Right atrium auricular region (tissue), 2 donors: ENCODE measurements at regions not wholly inside any gene's neighbourhood (a gene's known extent, or its start where the extent isn't known, plus 50 kb on each side); places are given as distances from the start of the nearest gene placed in this dataset.

ENCODE experiments used
- DNase-seq: peaks from one replicate; pipeline ENCODE4 v3.0.0-alpha.2; 2019; ENCODE audit warnings: low spot score
- H3K27ac ChIP-seq, 2 donors: fragments of 200-600 bp; sonication (generic); 1 replicate in 1 of 2; 2 replicates in 1 of 2; pipeline ENCODE4 v1.5.1; 2016 to 2019
- H3K27me3 ChIP-seq, 2 donors: fragments of 200-600 bp; sonication (generic); one replicate each; pipeline versions ENCODE4 v1.5.1 to v1.6.0; 2017 to 2019
- H3K36me3 ChIP-seq: fragments of 200-600 bp; sonication (generic); one replicate; pipeline ENCODE4 v1.5.1; 2016
- H3K4me1 ChIP-seq, 2 donors: fragments of 200-600 bp; sonication (generic); one replicate each; pipeline versions ENCODE4 v1.5.1 to v1.6.0; 2017 to 2019
- H3K4me3 ChIP-seq, 2 donors: fragments of 200-600 bp; sonication (generic); 1 replicate in 1 of 2; 2 replicates in 1 of 2; pipeline ENCODE4 v1.5.1; 2017 to 2019; ENCODE audit warnings: mild to moderate bottlenecking in 1 of 2, moderate library complexity in 1 of 2
- H3K9me3 ChIP-seq, 2 donors: fragments of 200-600 bp; sonication (generic); one replicate each; pipeline ENCODE4 v1.5.1; 2019
- TF ChIP-seq, protein P1 (sequence below), 2 donors: fragments of 200-600 bp; sonication (generic); IDR thresholded peaks; one replicate each; pipeline ENCODE4 v1.5.1; 2019; ENCODE audit warnings: antibody characterized with exemption in 2 of 2

DNA sequence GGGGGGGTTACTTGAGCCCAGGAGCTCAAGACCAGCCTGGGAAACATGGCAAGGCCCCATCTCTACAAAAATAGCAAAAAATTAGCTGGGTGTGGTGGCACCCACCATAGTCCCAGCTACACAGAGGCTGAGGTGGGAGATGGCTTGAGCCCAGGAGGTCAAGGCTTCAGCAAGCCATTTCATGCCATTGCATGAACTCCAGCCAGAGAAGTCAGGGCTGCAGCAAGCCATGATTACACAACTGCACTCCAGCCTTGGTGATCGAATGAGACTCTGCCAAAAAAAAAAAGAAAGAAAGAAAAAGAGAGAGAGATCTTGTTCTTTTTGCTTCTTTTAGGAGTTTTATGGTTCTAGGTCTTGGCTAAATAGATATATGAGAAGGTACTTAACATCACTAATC lies 200.2 kb upstream of the PHYHIPL start:
- Histone ChIP-seq H3K27me3 (no peaks in the 10 kb centered on the region), H3K4me1 (no peaks in the 10 kb centered on the region), H3K9me3 (no peaks in the 10 kb centered on the region), H3K4me3 (no peak overlapping the region), H3K27ac (no peak overlapping the region), H3K36me3 (no peaks in the 10 kb centered on the region)
- DNase-seq, result no peak
- TF ChIP-seq, protein P1, sequence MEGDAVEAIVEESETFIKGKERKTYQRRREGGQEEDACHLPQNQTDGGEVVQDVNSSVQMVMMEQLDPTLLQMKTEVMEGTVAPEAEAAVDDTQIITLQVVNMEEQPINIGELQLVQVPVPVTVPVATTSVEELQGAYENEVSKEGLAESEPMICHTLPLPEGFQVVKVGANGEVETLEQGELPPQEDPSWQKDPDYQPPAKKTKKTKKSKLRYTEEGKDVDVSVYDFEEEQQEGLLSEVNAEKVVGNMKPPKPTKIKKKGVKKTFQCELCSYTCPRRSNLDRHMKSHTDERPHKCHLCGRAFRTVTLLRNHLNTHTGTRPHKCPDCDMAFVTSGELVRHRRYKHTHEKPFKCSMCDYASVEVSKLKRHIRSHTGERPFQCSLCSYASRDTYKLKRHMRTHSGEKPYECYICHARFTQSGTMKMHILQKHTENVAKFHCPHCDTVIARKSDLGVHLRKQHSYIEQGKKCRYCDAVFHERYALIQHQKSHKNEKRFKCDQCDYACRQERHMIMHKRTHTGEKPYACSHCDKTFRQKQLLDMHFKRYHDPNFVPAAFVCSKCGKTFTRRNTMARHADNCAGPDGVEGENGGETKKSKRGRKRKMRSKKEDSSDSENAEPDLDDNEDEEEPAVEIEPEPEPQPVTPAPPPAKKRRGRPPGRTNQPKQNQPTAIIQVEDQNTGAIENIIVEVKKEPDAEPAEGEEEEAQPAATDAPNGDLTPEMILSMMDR (IDR thresholded peaks at IDR 0.05), result no peak

DNA sequence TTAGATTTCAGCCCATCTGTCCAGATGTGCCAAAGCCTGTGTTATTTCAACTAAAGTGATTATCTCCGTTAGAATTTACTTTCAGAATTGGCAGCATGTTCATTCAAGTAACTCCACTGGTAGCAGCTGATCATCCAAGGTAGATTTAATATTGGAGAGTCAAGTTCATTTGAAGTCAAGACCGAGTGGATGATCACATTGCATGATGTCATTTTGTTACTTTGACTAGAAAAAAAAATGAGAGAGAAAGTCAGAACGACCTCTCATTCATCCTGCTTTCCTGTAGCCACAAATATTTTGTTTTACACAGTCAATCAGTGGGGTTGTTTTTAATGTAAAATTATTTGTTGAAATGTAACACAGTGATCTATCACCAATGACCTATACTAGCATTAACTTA lies 196.7 kb upstream of the PHYHIPL start:
- Histone ChIP-seq H3K9me3 (no peaks in the 10 kb centered on the region), H3K36me3 (no peaks in the 10 kb centered on the region)
- TF ChIP-seq, protein P1 (IDR thresholded peaks at IDR 0.05), result no peak

DNA sequence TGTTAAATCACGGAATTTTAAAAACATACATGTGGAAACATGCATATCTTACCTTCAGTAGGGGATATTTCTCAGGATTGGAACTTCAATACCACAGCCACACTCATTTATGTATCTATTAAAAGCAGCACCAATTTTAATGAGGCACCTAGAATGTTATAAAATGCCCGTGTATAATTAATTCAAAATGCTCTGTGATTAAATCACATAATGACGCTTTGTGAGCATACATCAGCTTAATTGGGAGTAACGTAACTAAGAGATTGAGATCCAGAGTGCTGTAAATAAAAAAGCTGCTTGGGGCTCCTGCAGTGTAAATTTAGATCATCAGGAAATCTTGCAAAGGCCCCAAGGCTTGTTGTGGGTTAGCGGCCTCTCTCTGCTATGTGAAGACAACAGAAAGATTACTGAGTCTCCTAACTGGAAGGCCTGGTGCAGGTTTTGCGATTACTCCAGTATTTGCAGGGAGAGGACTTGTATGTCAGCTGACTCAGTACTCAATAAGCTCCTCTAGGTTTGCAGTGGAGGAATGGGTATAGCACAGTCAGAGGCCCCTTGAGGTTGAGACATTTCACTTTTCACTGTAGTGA lies 195.5 kb upstream of the PHYHIPL start:
- no peaks in the 10 kb centered on the region for H3K4me1 ChIP-seq
- DNase-seq, result no peak
- H3K27me3 ChIP-seq, result no peaks in the 10 kb centered on the region
- no peaks in the 10 kb centered on the region for H3K9me3 ChIP-seq
- H3K4me3 ChIP-seq, result no peak overlapping the region
- H3K36me3 ChIP-seq, result no peaks in the 10 kb centered on the region
- H3K27ac ChIP-seq, result no peak overlapping the region
- TF ChIP-seq, protein P1 (IDR thresholded peaks at IDR 0.05), result no peak

More for the DNA sequence above, 196.7 kb upstream of the PHYHIPL start:
- H3K4me3 ChIP-seq, result no peak overlapping the region
- DNase-seq, result no peak
- no peak overlapping the region for H3K27ac ChIP-seq
- H3K27me3 ChIP-seq, result no peaks in the 10 kb centered on the region
- H3K4me1 ChIP-seq, result no peaks in the 10 kb centered on the region

DNA sequence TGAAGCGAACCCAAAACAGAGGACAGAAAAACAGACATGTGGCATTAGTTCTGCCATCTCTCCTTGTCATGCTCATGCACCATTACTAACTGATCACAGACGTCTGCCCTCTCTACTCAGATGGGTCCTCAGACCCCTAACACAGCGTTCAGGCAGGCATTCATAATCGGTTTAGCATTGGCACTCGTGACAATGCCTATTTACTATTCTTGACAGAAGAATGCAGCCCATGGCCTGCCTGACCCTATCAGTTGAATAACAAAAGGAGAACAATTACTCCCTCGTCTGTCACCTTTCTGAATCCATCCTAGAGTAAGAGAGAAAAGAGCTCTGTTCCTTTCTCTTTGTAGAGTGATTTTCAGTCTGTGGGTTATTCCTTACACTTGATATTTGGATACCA lies 194.6 kb upstream of the PHYHIPL start:
- no peak for DNase-seq

DNA sequence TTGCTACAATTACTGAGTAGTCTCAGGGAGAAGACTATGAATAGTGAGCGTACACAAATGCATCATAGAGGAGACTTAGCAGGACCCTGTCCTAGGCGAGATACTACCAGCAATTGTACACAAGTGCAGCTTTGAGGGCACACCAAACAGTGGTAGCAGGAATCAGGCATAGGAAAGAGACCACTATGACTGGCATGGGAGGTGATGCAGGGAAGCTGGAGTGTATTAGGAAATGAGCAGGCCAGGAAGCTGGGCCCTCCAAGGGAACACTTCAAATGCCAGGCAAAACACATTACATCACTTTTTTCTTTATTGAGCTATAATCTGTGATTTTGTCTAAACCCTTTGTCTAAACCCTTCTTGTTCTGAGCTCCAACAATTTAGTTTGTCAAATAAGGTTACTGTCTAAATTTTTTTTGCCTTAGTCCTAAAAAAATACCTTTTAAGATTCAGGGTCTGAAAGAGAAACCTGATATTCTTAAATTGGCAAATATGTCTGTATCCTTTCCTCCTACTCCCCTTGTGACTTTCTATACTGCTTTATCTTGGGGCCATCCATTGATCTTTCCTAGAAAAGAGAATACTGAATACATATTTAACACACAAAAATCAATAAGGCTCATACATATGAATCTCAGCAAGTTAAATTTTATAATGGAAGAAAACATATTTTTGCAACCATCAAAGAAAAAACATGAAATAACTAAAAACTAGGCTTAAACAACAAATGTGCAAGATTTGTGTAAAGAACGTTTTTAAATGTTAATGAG lies 193.8 kb upstream of the PHYHIPL start:
- no peaks in the 10 kb centered on the region for H3K36me3 ChIP-seq
- no peaks in the 10 kb centered on the region for H3K4me1 ChIP-seq
- TF ChIP-seq, protein P1 (IDR thresholded peaks at IDR 0.05), result no peak
- H3K27ac ChIP-seq, result no peak overlapping the region
- no peak for DNase-seq
- H3K4me3 ChIP-seq, result no peak overlapping the region
- no peaks in the 10 kb centered on the region for H3K9me3 ChIP-seq
- H3K27me3 ChIP-seq, result no peaks in the 10 kb centered on the region

More for the DNA sequence above, 194.6 kb upstream of the PHYHIPL start:
- Histone ChIP-seq H3K27me3 (no peaks in the 10 kb centered on the region), H3K4me1 (no peaks in the 10 kb centered on the region), H3K36me3 (no peaks in the 10 kb centered on the region), H3K9me3 (no peaks in the 10 kb centered on the region), H3K4me3 (no peak overlapping the region), H3K27ac (no peak overlapping the region)
- TF ChIP-seq, protein P1 (IDR thresholded peaks at IDR 0.05), result no peak
